Middle frontal gyrus (tissue), 1 donor: ENCODE measurements at regions not wholly inside any gene's neighbourhood (a gene's known extent, or its start where the extent isn't known, plus 50 kb on each side); places are given as distances from the start of the nearest gene placed in this dataset.
A peak's percentile ranks its signal among the peaks of the same experiment; 100 is the strongest.
"Not testable (repeated sequence)": the region's sequence is repeated elsewhere in the genome, so short reads cannot be mapped to it uniquely, and the experiment has no call there.

Experiments
- DNase-seq: peaks from one replicate; pipeline ENCODE4 v3.0.0-alpha.2; 2015; ENCODE audit warnings: low spot score; ENCODE audit errors: extremely low spot score

GRCh38 chr3:117003501-117003900, 293.9 kb downstream of the TUSC7 start:
- no peak for DNase-seq

- peak; percentile 40 for DNase-seq
Measured at GRCh38 chr3:117005274-117005673, 295.7 kb downstream of the TUSC7 start.

DNA sequence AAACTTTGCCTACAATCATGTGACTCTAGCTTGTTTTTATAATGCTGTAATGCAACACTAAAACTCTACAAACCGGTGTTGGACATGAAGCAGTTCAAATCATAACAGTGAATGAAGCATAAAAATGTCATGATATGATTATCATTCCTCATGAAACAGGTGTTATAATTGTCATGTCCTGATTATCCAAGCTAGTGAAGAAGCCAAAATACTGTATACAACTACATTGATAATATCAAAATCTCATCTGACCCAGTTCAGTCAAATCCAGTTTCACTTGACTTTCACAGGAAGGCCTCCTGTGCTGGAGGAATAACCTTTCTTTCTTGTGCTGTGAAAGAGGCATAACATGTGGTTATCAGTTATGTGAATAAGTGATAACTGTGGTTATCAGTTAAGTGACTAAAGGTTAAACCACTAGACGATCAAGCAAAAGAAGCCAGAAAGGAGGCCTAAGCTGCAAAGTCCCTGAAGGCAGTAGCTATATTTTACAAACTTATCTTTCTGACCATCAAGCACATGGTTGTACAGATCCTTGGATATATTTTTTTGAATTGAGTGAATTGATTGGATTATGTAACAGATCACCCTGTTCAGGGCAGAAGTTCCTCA, 296.4 kb downstream of the TUSC7 start:
- DNase-seq, result no peak

DNA sequence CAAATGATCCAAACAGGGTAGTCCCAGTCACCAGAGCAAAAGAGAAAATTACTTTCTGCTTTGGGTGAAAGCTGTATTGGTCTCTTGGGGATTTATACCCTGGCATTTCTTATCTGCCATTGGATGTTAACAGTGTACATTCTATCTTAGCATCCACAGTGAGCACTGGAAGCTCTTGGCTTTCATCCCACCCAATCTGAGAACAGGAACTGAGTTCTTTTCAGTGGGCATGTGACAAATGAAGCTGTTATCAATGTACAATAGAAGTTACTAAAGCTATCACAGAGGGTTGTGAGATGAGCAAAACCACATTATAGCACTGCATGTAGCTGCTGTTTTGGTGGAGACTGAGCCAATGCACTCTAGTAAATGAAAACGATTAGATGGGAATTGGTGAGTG, 300.7 kb downstream of the TUSC7 start:
- no peak for DNase-seq

DNA sequence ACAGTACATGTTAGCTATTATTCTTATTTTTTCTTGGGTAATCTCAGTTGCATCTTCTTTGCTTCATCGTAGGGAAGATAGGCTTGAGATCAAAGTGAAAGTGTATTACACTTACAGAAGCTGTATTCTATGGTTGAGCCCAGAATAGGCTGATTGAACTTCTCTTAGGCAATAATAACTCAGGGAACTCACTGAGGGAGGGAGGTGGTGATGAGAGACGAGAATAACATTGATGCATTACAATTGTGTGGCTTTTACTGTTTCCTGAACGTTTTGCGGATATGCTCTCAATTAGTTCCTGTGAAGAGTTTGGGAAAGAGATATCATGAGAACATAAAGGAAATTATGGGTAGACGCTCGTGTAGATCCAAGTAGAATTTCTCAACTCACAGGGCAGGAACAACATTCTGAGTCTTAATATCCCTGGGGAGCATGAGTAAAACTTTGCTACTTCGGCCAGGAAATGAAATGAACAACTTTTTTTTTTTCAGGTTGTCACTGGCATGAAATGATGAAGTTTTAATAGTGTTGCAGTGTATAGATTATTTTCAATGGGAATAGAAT, 302.2 kb downstream of the TUSC7 start:
- no peak for DNase-seq

GRCh38 chr3:117016378-117016777, 306.8 kb downstream of the TUSC7 start:
- DNase-seq, result no peak

GRCh38 chr3:117017135-117017894, 307.7 kb downstream of the TUSC7 start:
- DNase-seq, result no peak

DNA sequence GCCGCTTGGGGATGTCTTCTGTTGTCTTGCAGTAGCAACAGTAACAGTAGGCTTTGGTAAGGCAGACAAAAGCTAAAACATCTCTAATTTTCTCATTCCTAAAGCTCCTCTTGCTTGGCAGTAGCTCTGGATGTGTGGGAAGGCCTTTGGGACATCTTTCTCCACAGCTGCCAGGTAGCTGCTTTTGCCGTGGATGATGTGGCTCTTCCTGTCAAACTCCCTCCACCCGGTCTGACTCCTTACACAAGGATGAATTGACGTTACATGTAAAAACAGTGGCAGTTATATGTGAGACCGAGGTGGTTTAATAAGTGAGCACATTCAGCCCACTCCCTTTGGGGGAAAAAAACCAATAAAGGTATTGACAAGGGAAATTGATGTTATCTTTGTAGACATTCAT, 309.1 kb downstream of the TUSC7 start:
- peak; percentile 35 for DNase-seq

GRCh38 chr3:117019082-117019713, 309.6 kb downstream of the TUSC7 start:
- peak; percentile 68 for DNase-seq

DNA sequence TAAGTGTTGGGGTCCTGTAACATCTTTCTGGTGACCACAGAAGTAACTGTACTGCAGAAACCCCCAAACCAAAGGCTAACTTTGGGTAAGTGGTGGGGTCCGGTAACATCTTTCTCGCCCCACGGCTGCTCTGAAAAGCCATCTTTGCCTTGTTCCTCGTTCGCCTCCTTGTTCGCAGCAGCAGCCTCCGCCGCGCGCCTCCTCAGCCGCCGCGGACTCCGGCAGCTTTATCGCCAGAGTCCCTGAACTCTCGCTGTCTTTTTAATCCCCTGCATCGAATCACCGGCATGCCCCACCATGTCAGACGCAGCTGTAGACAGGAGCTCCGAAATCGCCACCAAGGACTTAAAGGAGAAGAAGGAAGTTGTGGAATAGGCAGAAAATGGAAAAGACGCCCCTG, 316.8 kb downstream of the TUSC7 start:
- DNase-seq, result no peak

- no peak for DNase-seq
Measured at GRCh38 chr3:117035745-117036144, 326.2 kb downstream of the TUSC7 start.

DNA sequence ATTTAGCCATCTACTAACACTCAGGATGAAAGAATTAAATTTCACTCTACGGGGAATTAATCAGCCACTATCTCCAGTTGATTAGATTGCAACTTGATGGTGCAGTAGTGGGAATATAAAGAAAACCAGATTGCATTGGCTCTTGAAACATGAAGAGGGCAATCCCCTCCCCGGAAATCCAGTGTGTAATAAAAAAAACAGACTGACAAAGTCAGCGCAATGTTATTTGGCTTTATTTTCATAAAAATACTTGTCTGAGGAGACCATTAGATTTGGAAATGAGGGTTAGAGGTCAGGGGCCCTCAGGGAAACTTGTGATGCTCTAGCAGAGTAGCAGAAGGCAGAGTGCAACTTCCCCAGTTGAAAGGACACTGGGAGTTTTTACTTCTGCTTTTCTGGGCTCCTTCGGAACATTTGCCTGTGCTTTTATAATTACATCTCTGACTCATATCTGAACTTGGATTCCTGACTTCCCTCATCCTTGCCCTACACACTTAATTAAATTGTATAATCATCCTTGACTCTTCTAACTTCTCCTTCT, 326.8 kb downstream of the TUSC7 start:
- no peak for DNase-seq

GRCh38 chr3:117045143-117045542, 335.6 kb downstream of the TUSC7 start:
- DNase-seq, result no peak

GRCh38 chr3:117047951-117048705, 338.5 kb downstream of the TUSC7 start:
- no peak for DNase-seq

GRCh38 chr3:117052395-117052794, 342.8 kb downstream of the TUSC7 start:
- DNase-seq, result no peak

GRCh38 chr3:117054556-117054955, 345.0 kb downstream of the TUSC7 start:
- DNase-seq, result no peak

GRCh38 chr3:117056946-117057345, 347.4 kb downstream of the TUSC7 start:
- not testable (repeated sequence) for DNase-seq

GRCh38 chr3:117059067-117059955, 349.7 kb downstream of the TUSC7 start:
- DNase-seq, result peak; percentile 53

DNA sequence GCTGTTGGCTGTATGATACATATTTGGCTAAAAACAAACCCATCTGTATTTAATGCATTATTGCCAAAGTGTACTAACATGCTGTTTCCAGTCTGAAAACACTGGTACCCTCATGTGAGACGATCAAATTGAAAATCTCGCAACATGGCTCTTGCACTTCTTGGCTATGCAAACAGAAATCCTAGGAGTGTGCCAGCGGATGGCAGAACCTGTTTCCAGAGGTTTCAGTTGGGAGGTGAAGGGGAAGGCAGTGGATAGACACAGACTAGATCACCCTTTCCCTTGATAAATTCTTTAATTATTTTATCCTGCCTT, 350.3 kb downstream of the TUSC7 start:
- DNase-seq, result no peak

- DNase-seq, result no peak
Measured at GRCh38 chr3:117063930-117064329, 354.4 kb downstream of the TUSC7 start.
